ENCODE measurements at regions not wholly inside any gene's neighbourhood (a gene's known extent, or its start where the extent isn't known, plus 50 kb on each side); places are given as distances from the start of the nearest gene placed in this dataset.

- no peaks in the 10 kb centered on the region for H3K79me1 ChIP-seq (ENCODE audit: low read depth, low read length)
- no peak overlapping the region for H3K56ac ChIP-seq (replicated peaks; ENCODE audit: insufficient read length, low read depth, low read length)
- H4K8ac ChIP-seq (ENCODE audit: extremely low read depth, insufficient read depth, low read length) = no peak overlapping the region
- DNase-seq (ENCODE audit: low read depth in 1 of 2, low spot score in 2 of 2) = no peak
- H4K91ac ChIP-seq (replicated peaks; ENCODE audit: insufficient read length, low read length) = no peak overlapping the region
- no peak overlapping the region for H3K23ac ChIP-seq (ENCODE audit: insufficient read length)
- H3K4me3 ChIP-seq (ENCODE audit: extremely low read depth in 1 of 4, insufficient read depth in 2 of 4, low read depth in 3 of 4, low read length in 4 of 4) = no peak overlapping the region
- 88% methylated on average over 5 of the region's 5 CpGs; no CpG with 5 or more reads in 1 of the 2 experiments for WGBS, 2 experiments (ENCODE audit: extremely low coverage in 1 of 2, insufficient coverage in 1 of 2, insufficient read length in 1 of 2, insufficient replicate concordance in 2 of 2, low coverage in 1 of 2, low lambda C conversion rate in 2 of 2, missing lambda C conversion rate in 1 of 2)
- H2BK5ac ChIP-seq (ENCODE audit: low read depth, low read length) = no peak overlapping the region
- no peaks in the 10 kb centered on the region for H3K27me3 ChIP-seq (replicated peaks in 1 of 4; ENCODE audit: control insufficient read depth in 3 of 4, extremely low read depth in 1 of 4, insufficient read depth in 3 of 4, low read length in 3 of 4)
- no peaks in the 10 kb centered on the region for H4K20me1 ChIP-seq (replicated peaks in 1 of 2; ENCODE audit: control insufficient read depth in 1 of 2, insufficient read depth in 2 of 2, low read length in 2 of 2)
- H3K36me3 ChIP-seq (ENCODE audit: control insufficient read depth in 2 of 4, insufficient read depth in 4 of 4, low read length in 3 of 4) = no peaks in the 10 kb centered on the region
- H2BK12ac ChIP-seq (ENCODE audit: low read depth, low read length) = no peak overlapping the region
- no peak overlapping the region for H2BK20ac ChIP-seq (ENCODE audit: low read length)
- no peak overlapping the region for H4K5ac ChIP-seq (ENCODE audit: insufficient read length, low read depth, low read length)
- H2AFZ ChIP-seq (ENCODE audit: low read length) = no peak overlapping the region
- H3K4me1 ChIP-seq (replicated peaks in 1 of 4; ENCODE audit: control insufficient read depth in 3 of 4, insufficient read depth in 4 of 4, low read length in 3 of 4) = no peaks in the 10 kb centered on the region
- no peak overlapping the region for H2BK15ac ChIP-seq (ENCODE audit: low read length)
- H3K79me2 ChIP-seq (ENCODE audit: control insufficient read depth in 1 of 2, insufficient read depth in 2 of 2, low read length in 2 of 2) = no peaks in the 10 kb centered on the region
- CTCF ChIA-PET (ENCODE audit: partially characterized antibody) = no interaction called here
- no peak for TF ChIP-seq EGR1 (IDR thresholded peaks at IDR 0.05; ENCODE audit: borderline replicate concordance, low read depth, low read length)
- no peak for TF ChIP-seq ATF3 (IDR thresholded peaks at IDR 0.05; ENCODE audit: insufficient read depth, low read depth, low read length)
- no peak for TF ChIP-seq SUZ12 (IDR thresholded peaks at IDR 0.05; ENCODE audit: low read length)
- TF ChIP-seq NANOG (IDR thresholded peaks at IDR 0.05; ENCODE audit: insufficient read depth, low read depth, low read length, poor library complexity, severe bottlenecking) = no peak
- no peak for TF ChIP-seq BCL11A (IDR thresholded peaks at IDR 0.05; ENCODE audit: low read depth in 2 of 2, low read length in 2 of 2)
- no peak for TF ChIP-seq EZH2 (IDR thresholded peaks at IDR 0.05; ENCODE audit: low read depth, low read length, severe bottlenecking)
- no peak for TF ChIP-seq KDM1A (IDR thresholded peaks at IDR 0.05; ENCODE audit: borderline replicate concordance, low read length)
- no peak for TF ChIP-seq BRCA1 (IDR thresholded peaks at IDR 0.05; ENCODE audit: low read depth, low read length)
- TF ChIP-seq SIX5 (IDR thresholded peaks at IDR 0.05; ENCODE audit: low read depth, low read length) = no peak
- no peak for TF ChIP-seq E2F6 (IDR thresholded peaks at IDR 0.05)
- H3K9me3 ChIP-seq (ENCODE audit: insufficient read depth in 2 of 2, low read depth in 1 of 2, low read length in 1 of 2) = peaks cover 0 to 3% of the 10 kb centered on the region in 2 experiments; a peak in 1 of 4 replicates
- no peak overlapping the region for H2AK5ac ChIP-seq (ENCODE audit: low read depth, low read length)
- H3K14ac ChIP-seq (ENCODE audit: insufficient read length) = no peak overlapping the region
- no peak overlapping the region for H3K4me2 ChIP-seq (ENCODE audit: insufficient read depth in 1 of 2, low read depth in 2 of 2, low read length in 2 of 2)
- no peak overlapping the region for H3K18ac ChIP-seq (ENCODE audit: extremely low read depth, low read length)
- H3K9ac ChIP-seq (replicated peaks in 1 of 4; ENCODE audit: extremely low read depth in 1 of 4, low read depth in 3 of 4, low read length in 3 of 4) = no peak overlapping the region
- no peak for FAIRE-seq
- POLR2A ChIA-PET (ENCODE audit: partially characterized antibody) = no interaction called here
- no peak overlapping the region for H3K4ac ChIP-seq (replicated peaks; ENCODE audit: insufficient read length, low read depth, low read length)
- H3K27ac ChIP-seq (ENCODE audit: low read depth, low read length) = no peak overlapping the region
- H3K23me2 ChIP-seq (ENCODE audit: low read depth, low read length) = 0 out of 2 replicates have a peak, but pooled peaks cover 1% of the 10 kb centered on the region
- H2BK120ac ChIP-seq (replicated peaks; ENCODE audit: low read depth, low read length) = no peak overlapping the region
Observed at GRCh38 chr4:12747154-12747553, 737.0 kb downstream of the RAB28 start.
